GM13977 (cell line): ENCODE measurements at regions not wholly inside any gene's neighbourhood (a gene's known extent, or its start where the extent isn't known, plus 50 kb on each side); places are given as distances from the start of the nearest gene placed in this dataset.
"Not testable (repeated sequence)": the region's sequence is repeated elsewhere in the genome, so short reads cannot be mapped to it uniquely, and the experiment has no call there.

Experiments
- DNase-seq: peaks from one replicate; pipeline ENCODE4 v3.0.0; 2012; ENCODE audit warnings: low spot score
- in situ Hi-C: fragments of 300-500 bp; cut with MboI; formaldehyde crosslinking; loops from one replicate; pipeline ENCODE4 v1.12.0; 2022; ENCODE audit warnings: low sequenced_read_pairs, low pct_unique_long_range_greater_than_20kb, mixed read lengths, inconsistent platforms; ENCODE audit not compliant: unreplicated experiment
- TF ChIP-seq, protein P1 (sequence below): IDR thresholded peaks from 2 replicates; pipeline ENCODE4 v1.5.1; 2012; ENCODE audit warnings: mild to moderate bottlenecking, control low read depth; ENCODE audit not compliant: insufficient read depth; ENCODE audit errors: extremely low read depth, missing control alignments

DNA sequence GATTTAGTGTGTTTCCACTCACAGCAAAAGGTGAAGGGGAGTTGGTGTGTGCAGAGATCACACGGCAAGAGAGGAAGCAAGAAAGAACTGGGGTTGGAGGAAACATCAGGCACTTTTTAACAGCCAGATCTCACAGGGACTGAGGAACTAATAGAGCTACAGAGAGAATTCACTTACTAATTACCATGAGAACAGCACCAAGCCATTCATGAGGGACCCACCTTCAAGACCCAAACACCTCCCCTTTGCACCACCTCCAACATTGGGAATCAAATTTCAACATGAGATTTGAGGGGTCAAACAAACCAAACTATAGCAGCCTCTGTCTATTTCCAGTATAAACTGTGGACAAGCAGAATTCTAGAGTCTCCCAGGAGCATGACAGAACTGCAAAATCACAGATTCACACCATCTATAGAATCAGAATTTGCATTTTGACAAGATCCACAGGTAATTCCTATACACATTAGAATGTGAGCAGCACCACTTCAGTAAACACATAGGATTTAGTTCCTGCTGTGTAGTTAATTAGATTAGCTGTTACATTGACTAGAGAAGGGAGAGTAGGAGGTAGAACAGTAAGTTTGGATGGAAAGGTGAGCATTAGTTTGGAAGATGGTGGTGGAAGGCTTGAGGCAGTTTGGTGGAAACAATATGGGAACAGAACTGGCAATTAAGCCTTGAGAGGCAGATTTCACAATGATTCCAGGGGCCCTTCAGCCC, 311.7 kb downstream of the NSUN3 start:
- DNase-seq: no peak
- TF ChIP-seq, protein P1, sequence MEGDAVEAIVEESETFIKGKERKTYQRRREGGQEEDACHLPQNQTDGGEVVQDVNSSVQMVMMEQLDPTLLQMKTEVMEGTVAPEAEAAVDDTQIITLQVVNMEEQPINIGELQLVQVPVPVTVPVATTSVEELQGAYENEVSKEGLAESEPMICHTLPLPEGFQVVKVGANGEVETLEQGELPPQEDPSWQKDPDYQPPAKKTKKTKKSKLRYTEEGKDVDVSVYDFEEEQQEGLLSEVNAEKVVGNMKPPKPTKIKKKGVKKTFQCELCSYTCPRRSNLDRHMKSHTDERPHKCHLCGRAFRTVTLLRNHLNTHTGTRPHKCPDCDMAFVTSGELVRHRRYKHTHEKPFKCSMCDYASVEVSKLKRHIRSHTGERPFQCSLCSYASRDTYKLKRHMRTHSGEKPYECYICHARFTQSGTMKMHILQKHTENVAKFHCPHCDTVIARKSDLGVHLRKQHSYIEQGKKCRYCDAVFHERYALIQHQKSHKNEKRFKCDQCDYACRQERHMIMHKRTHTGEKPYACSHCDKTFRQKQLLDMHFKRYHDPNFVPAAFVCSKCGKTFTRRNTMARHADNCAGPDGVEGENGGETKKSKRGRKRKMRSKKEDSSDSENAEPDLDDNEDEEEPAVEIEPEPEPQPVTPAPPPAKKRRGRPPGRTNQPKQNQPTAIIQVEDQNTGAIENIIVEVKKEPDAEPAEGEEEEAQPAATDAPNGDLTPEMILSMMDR: no peak
- in situ Hi-C loops: no loop called here

DNA sequence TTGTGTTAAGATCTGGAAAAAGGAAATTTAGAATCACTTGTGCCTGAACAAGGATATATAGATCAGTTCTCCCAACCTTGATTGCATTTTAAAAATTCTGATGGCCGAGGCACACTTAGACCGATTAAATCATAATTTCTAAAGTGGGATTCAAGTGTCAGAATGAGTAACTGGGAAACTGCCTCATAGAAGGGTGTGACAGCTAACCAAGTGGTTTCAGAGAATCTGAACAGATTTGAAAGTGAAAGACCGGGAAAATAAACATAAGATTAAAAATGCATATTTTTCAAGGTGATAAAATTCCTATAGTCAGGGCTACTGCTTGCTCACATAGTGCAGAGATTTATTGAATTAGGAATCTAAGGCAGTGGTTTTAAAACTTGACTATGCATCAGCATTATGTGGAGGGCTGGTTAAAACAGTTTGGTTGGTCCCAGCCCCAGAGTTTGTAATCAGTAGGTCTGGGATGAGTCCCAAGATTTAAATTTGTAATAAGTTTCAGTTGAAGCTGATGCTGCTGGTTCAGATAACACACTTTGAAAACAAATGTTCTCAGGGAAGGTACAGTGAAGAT, 314.3 kb downstream of the NSUN3 start:
- DNase-seq, in situ Hi-C loops: not testable (repeated sequence)

DNA sequence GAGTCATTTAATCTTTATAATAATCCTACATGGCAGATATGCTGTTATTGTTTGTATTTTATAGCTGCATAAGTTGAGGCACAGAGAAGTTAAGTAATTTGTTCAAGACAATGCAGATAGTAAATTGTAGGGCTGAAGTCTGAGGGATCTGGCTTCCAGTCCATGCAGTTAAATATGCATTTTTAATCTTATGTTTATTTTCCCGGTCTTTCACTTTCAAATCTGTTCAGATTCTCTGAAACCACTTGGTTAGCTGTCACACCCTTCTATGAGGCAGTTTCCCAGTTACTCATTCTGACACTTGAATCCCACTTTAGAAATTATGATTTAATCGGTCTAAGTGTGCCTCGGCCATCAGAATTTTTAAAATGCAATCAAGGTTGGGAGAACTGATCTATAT, 315.0 kb downstream of the NSUN3 start:
- DNase-seq, in situ Hi-C loops: not testable (repeated sequence)

DNA sequence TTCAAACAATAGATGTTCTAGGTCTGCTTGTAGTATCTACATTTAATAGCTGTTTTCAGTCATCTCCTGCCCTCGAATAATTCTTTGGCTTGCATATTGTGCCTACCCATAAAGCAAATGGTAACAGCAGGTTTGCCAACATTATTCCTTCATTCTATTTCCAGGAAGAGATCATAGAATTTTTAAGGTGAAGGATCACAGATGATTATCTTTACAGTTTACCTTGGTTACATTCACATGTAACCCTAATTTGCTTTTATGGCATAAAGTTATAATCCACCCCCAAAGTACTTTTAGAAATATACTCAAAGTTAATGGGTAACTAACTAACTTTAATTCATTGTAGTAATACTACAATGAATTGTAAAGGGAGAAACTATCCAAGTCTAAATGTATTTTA, 315.5 kb downstream of the NSUN3 start:
- TF ChIP-seq, protein P1: no peak
- in situ Hi-C loops: no loop called here
- DNase-seq: no peak

DNA sequence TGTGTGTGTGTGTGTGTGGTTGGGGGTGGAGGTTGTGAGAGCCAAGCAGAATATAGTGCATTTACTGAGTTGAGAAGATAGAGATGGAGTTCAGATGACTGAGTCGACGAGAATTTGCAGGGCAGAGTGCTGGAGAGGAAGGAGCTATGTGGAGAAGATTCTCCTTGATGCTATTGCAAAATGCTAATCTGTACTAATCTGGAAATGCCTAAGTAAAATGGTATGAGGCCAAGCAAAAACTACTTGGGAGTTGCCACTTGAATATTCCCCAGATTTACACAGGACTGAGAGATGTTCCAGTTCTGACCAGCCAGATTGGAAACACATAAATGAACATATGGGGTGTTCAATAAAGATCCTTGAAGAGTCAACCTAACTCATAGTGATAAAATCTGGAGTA, 316.4 kb downstream of the NSUN3 start:
- no peak for DNase-seq
- in situ Hi-C loops: no loop called here
- TF ChIP-seq, protein P1: no peak

DNA sequence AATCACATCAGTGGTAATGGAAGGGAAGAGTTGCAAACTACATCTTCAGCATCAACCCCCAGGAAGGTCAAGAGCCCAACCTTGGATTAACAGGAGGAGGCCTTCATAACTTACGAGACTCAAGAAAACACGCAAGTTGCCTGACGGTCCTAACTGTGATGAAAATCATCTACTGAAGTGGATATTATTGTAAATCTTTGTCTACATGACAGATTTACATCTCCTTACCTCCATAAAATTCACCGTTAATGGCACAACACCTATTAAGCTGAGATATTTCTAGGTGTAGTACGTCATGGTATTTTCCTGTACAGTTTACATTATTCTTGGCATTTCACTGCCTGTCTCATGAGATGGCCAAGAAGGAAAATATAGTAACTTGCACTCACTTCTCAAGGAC, 332.0 kb downstream of the NSUN3 start:
- TF ChIP-seq, protein P1: no peak
- in situ Hi-C loops: no loop called here
- no peak for DNase-seq

DNA sequence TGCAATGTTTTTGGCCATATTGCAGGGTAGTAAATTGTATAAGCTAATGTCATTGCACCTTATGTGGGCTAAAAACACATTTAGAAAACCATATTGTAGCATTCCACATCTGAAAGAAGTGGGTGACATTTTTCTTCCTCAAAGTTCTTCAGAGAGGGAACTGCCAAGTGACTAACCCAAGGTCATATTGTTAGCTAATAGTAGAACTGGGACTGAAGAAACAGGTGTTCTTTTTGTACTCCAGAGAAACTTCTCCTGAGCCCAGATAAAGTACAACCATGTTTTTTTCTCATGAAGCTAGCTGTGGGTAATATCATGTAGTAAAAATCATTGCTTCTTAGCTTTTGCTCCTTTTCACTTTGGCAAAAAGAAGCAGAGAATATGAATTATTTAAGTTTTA, 333.0 kb downstream of the NSUN3 start:
- in situ Hi-C loops: no loop called here
- DNase-seq: no peak
- TF ChIP-seq, protein P1: no peak

DNA sequence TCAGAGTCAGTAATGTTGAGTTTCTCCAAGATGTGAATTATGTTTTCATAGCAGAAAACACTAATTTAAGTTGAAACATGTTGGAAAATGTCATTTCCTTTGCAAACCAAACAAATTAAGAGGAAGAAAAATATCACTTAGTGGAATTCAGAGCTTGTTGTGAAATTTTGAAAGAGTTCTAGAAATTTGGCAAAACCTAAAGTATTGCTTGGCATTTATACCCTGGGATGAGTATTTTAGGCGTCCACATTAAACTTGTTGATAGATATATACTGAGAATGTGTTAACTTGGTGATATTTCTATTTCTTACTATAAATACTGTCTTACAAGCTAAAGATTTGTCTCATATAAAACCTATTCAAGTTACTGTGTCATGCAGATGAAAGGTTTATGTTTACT, 335.2 kb downstream of the NSUN3 start:
- TF ChIP-seq, protein P1: no peak
- in situ Hi-C loops: no loop called here
- no peak for DNase-seq
